T-helper 9 cell (primary cell): ENCODE measurements at regions not wholly inside any gene's neighbourhood (a gene's known extent, or its start where the extent isn't known, plus 50 kb on each side); places are given as distances from the start of the nearest gene placed in this dataset.
"Not testable (repeated sequence)": the region's sequence is repeated elsewhere in the genome, so short reads cannot be mapped to it uniquely, and the experiment has no call there.

Source experiments
- DNase-seq: peaks from one replicate; pipeline ENCODE4 v3.0.0-alpha.2; 2020

- not testable (repeated sequence) for DNase-seq
These were observed 62.5 kb upstream of the TNK2 start for GRCh38 chr3:195970873-195971272.

GRCh38 chr3:195969838-195970776 lies 61.8 kb upstream of the TNK2 start:
- not testable (repeated sequence) for DNase-seq

GRCh38 chr3:195969341-195969740 lies 61.0 kb upstream of the TNK2 start:
- DNase-seq, result not testable (repeated sequence)

GRCh38 chr3:195968104-195968503 lies 59.8 kb upstream of the TNK2 start:
- not testable (repeated sequence) for DNase-seq

- not testable (repeated sequence) for DNase-seq
These were observed 59.0 kb upstream of the TNK2 start for GRCh38 chr3:195967387-195967720.

- DNase-seq, result not testable (repeated sequence)
These were observed 58.4 kb upstream of the TNK2 start for GRCh38 chr3:195966563-195967386.

- DNase-seq, result not testable (repeated sequence)
These were observed 56.9 kb upstream of the TNK2 start for GRCh38 chr3:195965217-195965616.

GRCh38 chr3:195964318-195965107 lies 56.2 kb upstream of the TNK2 start:
- DNase-seq, result not testable (repeated sequence)

- not testable (repeated sequence) for DNase-seq
These were observed 53.9 kb upstream of the TNK2 start for GRCh38 chr3:195962222-195962621.

GRCh38 chr3:195960971-195961775 lies 52.8 kb upstream of the TNK2 start:
- DNase-seq, result not testable (repeated sequence)

- DNase-seq, result not testable (repeated sequence)
These were observed 51.8 kb upstream of the TNK2 start for GRCh38 chr3:195960164-195960563.

GRCh38 chr3:195959367-195960157 lies 51.2 kb upstream of the TNK2 start:
- not testable (repeated sequence) for DNase-seq

GRCh38 chr3:195958736-195959135 lies 50.4 kb upstream of the TNK2 start:
- DNase-seq, result not testable (repeated sequence)
